Hepatic stellate cell (primary cell): ENCODE measurements at regions not wholly inside any gene's neighbourhood (a gene's known extent, or its start where the extent isn't known, plus 50 kb on each side); places are given as distances from the start of the nearest gene placed in this dataset.

Source experiments
- DNase-seq: peaks from one replicate; pipeline ENCODE4 v3.0.0; 2011; ENCODE audit warnings: low spot score

DNA sequence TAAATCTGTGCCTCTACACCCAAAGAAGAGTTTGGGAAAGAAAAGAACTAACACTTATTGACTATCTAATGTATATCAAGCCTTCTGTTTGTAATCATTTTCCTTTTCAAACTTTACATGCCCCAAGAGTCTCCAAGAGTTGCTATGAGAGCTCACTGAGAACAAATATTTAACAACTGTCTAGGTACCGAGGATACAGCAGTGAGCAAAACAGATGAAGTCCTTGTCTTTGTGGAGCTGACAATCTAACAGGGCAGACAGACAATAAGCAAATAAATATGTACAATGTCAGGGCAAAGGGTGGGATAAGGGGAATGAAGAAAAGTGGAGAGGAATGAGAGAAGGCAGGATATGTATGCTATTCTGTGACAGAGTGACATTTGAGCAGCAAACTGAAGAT, 64.8 kb upstream of the KSR1 start:
- DNase-seq, result no peak

DNA sequence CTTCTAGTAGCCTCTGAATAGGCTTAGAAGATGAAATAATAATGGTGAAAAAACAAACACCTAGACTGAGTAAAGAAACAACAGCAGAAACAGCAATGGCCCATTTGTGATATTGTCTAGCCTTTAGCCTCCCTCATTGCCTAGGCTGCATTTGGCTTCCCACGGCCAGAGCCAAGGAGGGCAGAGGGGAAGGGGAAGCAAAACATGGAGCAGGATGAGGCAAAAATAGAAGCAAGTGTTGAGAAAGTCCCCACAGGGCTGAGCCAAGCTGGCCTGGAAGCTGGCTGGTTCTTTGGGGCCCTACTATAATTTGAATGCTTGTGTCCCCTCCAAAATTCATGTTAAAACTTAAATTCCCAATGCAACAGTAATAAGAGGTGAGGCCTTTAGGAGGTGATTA, 60.2 kb upstream of the KSR1 start:
- no peak for DNase-seq

DNA sequence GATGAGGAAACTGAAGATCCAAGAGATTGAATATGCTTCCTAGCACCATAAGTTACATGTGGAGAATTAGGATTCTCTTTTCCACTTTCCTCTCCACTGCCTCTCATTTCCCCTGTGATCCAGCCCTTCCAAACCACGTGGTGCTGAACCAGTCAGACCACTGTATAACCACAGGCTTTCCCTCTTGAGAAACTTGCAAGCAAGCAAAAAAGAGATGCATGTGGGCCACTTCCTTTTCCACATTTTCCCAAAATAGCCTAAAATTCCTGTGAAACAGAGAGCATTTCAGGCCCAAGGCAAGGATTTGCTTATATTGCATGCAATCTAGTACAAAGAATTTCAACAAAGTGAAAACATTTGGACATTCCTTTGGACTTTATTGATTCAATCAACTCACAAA, 59.3 kb upstream of the KSR1 start:
- DNase-seq, result peak; percentile 54

DNA sequence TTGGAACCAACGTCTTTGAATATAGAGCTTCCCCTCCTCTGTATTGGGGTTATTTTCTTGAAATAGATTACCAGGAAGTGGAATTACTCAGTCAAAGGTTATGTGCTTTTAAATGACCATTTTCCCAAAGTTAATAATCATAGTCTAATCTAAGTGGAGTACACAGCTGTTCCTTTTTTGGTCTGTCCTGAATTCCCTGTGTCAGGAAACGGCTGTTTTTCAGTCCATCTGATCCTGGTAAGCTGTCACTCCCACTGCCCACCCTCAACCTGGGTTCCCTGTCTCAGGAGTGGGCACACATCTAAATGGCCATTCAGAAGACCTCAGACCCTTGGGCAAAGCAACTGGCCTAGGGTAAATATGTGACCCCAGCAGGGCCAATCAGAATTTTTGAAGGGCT, 57.6 kb upstream of the KSR1 start:
- no peak for DNase-seq

DNA sequence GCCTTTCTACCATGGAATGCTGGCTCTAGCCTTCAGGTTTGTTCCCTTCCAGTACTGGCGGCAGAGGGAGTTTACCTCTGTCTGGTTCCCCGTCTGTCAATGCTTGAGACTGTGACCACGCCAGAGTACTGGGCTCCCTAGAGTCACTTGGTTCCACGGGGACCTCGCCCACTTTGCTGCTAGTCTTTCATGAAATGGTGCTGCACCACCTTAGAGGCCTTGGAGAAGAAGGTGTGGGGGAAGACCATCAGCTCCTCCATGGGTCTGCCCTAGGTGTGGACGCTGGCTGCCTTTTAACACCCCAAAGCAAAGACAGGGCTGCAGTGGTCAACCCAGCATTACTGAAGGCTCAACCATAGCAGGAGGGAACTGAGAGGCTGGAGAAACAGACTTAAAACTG, 55.3 kb upstream of the KSR1 start:
- no peak for DNase-seq

DNA sequence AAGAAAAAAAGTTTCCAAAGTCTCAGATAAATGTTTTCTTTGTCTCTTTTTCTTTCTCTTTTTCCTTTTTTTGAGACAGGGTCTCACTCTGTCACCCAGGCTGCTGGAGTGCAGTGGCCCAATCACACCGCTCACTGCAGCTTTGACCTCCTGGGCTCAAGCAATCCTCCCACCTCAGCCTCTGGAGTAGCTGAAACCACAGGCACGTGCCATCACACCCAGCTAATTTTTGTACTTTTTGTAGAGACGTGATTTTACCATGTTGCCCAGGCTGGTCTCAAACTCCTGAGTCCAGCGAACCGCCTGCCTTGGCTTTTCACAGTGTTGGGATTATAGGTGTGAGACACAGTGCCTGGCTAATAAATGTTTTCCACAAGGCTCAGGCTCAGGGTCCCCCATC, 53.3 kb upstream of the KSR1 start:
- DNase-seq, result no peak

DNA sequence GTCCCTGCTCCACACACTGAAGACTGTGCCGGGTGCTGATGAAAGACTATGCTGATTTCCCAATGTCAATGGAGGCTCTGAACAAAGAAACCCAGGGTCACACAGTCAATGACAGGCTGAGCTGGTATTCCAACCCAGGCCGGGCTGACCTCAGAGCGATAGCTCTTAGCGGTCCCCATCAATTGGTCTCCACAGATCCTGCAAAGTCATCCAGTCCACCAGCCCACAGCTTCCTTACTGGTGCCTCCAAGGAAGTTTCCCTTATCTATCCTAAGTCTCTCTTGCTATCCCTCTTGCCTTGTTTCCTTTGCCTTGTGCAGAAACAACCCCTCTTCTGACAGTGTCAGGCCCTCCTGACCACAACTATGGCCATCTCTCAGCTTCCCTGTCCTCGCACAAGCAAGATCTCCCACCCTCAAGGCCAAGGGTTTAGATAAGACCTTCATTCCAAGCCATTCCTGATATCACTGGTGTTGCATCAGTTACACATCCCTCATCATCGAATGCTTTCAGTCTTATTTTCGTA, 52.7 kb upstream of the KSR1 start:
- DNase-seq, result no peak

DNA sequence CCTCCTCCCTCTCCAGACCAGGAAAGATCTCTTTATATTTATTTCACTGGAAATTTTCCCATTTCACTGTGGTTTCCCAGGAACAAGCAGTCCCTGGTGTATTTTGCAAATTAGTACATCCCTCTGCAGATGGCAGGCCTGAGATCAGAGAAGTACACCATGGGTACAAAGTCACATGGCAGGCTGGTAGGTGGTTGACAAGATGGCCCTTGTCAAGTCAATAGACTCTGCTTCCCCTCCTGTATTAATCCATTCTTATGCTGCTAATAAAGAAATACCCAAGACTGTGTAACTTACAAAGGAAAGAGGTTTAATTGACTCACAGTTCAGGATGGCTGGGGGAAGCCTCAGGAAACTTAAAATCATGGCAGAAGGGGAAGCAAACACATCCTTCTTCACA, 51.6 kb upstream of the KSR1 start:
- DNase-seq, result no peak
